HG03565 (cell line): ENCODE measurements at regions not wholly inside any gene's neighbourhood (a gene's known extent, or its start where the extent isn't known, plus 50 kb on each side); places are given as distances from the start of the nearest gene placed in this dataset.

ENCODE experiments used
- ATAC-seq: cut with Tn5 transposase; IDR thresholded peaks from one replicate; pipeline ENCODE4 v1.9.1; 2021; ENCODE audit warnings: mild to moderate bottlenecking, moderate library complexity; ENCODE audit not compliant: unreplicated experiment

GRCh38 chr3:115325539-115325938 is 178.5 kb upstream of the ZBTB20 start:
- no peak for ATAC-seq

GRCh38 chr3:115330430-115330829 is 183.3 kb upstream of the ZBTB20 start:
- no peak for ATAC-seq

- ATAC-seq: no peak
Observed at GRCh38 chr3:115332998-115333397, 185.9 kb upstream of the ZBTB20 start.

GRCh38 chr3:115336836-115337235 is 189.7 kb upstream of the ZBTB20 start:
- no peak for ATAC-seq

- no peak for ATAC-seq
Observed at GRCh38 chr3:115340586-115340985, 193.5 kb upstream of the ZBTB20 start.

- ATAC-seq: no peak
Observed at GRCh38 chr3:115341208-115341607, 194.1 kb upstream of the ZBTB20 start.

GRCh38 chr3:115347737-115348136 is 200.6 kb upstream of the ZBTB20 start:
- no peak for ATAC-seq

- ATAC-seq: no peak
Observed at GRCh38 chr3:115348412-115348811, 201.3 kb upstream of the ZBTB20 start.

- no peak for ATAC-seq
Observed at GRCh38 chr3:115348951-115349745, 202.1 kb upstream of the ZBTB20 start.

GRCh38 chr3:115350606-115351005 is 203.5 kb upstream of the ZBTB20 start:
- ATAC-seq: no peak

GRCh38 chr3:115351193-115351592 is 204.1 kb upstream of the ZBTB20 start:
- ATAC-seq: no peak

- ATAC-seq: no peak
Observed at GRCh38 chr3:115354010-115354409, 206.9 kb upstream of the ZBTB20 start.

GRCh38 chr3:115357456-115357855 is 210.4 kb upstream of the ZBTB20 start:
- no peak for ATAC-seq

- ATAC-seq: peak; percentile 99
Observed at GRCh38 chr3:115359536-115359935, 212.4 kb upstream of the ZBTB20 start.

GRCh38 chr3:115361806-115362205 is 214.7 kb upstream of the ZBTB20 start:
- no peak for ATAC-seq

- ATAC-seq: no peak
Observed at GRCh38 chr3:115363071-115363470, 216.0 kb upstream of the ZBTB20 start.

GRCh38 chr3:115369021-115369420 is 221.9 kb upstream of the ZBTB20 start:
- no peak for ATAC-seq

GRCh38 chr3:115375362-115375761 is 228.3 kb upstream of the ZBTB20 start:
- ATAC-seq: no peak

GRCh38 chr3:115380883-115381572 is 233.9 kb upstream of the ZBTB20 start:
- no peak for ATAC-seq

GRCh38 chr3:115381573-115381912 is 234.5 kb upstream of the ZBTB20 start:
- ATAC-seq: no peak

GRCh38 chr3:115381931-115382330 is 234.8 kb upstream of the ZBTB20 start:
- ATAC-seq: no peak

GRCh38 chr3:115384381-115384780 is 237.3 kb upstream of the ZBTB20 start:
- no peak for ATAC-seq
